Activated T-cell treated with anti-CD3 and anti-CD28 coated beads, Interleukin-2, amount 50 U/mL, for 4 hours (primary cell): ENCODE measurements at regions not wholly inside any gene's neighbourhood (a gene's known extent, or its start where the extent isn't known, plus 50 kb on each side); places are given as distances from the start of the nearest gene placed in this dataset.
"Not testable (repeated sequence)": the region's sequence is repeated elsewhere in the genome, so short reads cannot be mapped to it uniquely, and the experiment has no call there.

ENCODE experiments used
- ATAC-seq, 2 donors: fragments of 200-7000 bp; cut with Tn5 transposase; one replicate each; pipeline ENCODE4 v1.10.0; 2021
- DNase-seq: peaks from one replicate; pipeline ENCODE4 v3.0.0-alpha.2; 2020
- H3K27me3 Mint-ChIP-seq: one replicate; pipeline ENCODE4 v1.8.0; 2021; ENCODE audit warnings: low read depth, mixed read lengths
- H3K36me3 Mint-ChIP-seq: one replicate; pipeline ENCODE4 v1.8.0; 2022; ENCODE audit warnings: mixed read lengths; ENCODE audit not compliant: insufficient read depth
- H3K4me1 Mint-ChIP-seq: one replicate; pipeline ENCODE4 v1.8.0; 2021; ENCODE audit warnings: low read depth, mixed read lengths
- H3K4me3 Mint-ChIP-seq: one replicate; pipeline ENCODE4 v1.8.0; 2021; ENCODE audit warnings: mild to moderate bottlenecking, moderate library complexity, mixed read lengths
- H3K9me3 Mint-ChIP-seq: one replicate; pipeline ENCODE4 v1.8.0; 2021; ENCODE audit warnings: mixed read lengths

GRCh38 chr6:168186438-168186837 lies 107.4 kb upstream of the FRMD1 start:
- DNase-seq (no peak), ATAC-seq (no peak)
- H3K9me3 Mint-ChIP-seq: no peaks in the 10 kb centered on the region
- no peak overlapping the region for H3K4me3 Mint-ChIP-seq
- peaks cover 3% of the 10 kb centered on the region for H3K27me3 Mint-ChIP-seq
- no peaks in the 10 kb centered on the region for H3K36me3 Mint-ChIP-seq
- no peaks in the 10 kb centered on the region for H3K4me1 Mint-ChIP-seq

GRCh38 chr6:168186018-168186417 lies 107.0 kb upstream of the FRMD1 start:
- not testable (repeated sequence) for H3K27me3 Mint-ChIP-seq, DNase-seq, H3K4me3 Mint-ChIP-seq

GRCh38 chr6:168184701-168185100 lies 105.7 kb upstream of the FRMD1 start:
- Mint-ChIP-seq H3K4me1 (no peaks in the 10 kb centered on the region), H3K4me3 (no peak overlapping the region)

More at GRCh38 chr6:168186018-168186417, 107.0 kb upstream of the FRMD1 start:
- not testable (repeated sequence) for H3K9me3 Mint-ChIP-seq, ATAC-seq, H3K36me3 Mint-ChIP-seq, H3K4me1 Mint-ChIP-seq

GRCh38 chr6:168183613-168183970 lies 104.6 kb upstream of the FRMD1 start:
- no peak for DNase-seq
- Mint-ChIP-seq H3K9me3 (no peaks in the 10 kb centered on the region), H3K36me3 (no peaks in the 10 kb centered on the region), H3K4me1 (no peaks in the 10 kb centered on the region), H3K27me3 (no peaks in the 10 kb centered on the region), H3K4me3 (no peak overlapping the region)
- ATAC-seq: no peak

More at GRCh38 chr6:168184701-168185100, 105.7 kb upstream of the FRMD1 start:
- Mint-ChIP-seq H3K9me3 (no peaks in the 10 kb centered on the region), H3K27me3 (no peaks in the 10 kb centered on the region), H3K36me3 (no peaks in the 10 kb centered on the region)
- DNase-seq: no peak
- no peak for ATAC-seq

GRCh38 chr6:168182908-168183612 lies 104.0 kb upstream of the FRMD1 start:
- ATAC-seq: no peak
- Mint-ChIP-seq H3K4me1 (no peaks in the 10 kb centered on the region), H3K27me3 (no peaks in the 10 kb centered on the region), H3K4me3 (no peak overlapping the region), H3K9me3 (no peaks in the 10 kb centered on the region), H3K36me3 (no peaks in the 10 kb centered on the region)
- DNase-seq: no peak

GRCh38 chr6:168182366-168182765 lies 103.4 kb upstream of the FRMD1 start:
- ATAC-seq (no peak), DNase-seq (no peak)
- Mint-ChIP-seq H3K9me3 (no peaks in the 10 kb centered on the region), H3K36me3 (no peaks in the 10 kb centered on the region), H3K4me3 (no peak overlapping the region), H3K4me1 (no peaks in the 10 kb centered on the region), H3K27me3 (no peaks in the 10 kb centered on the region)

GRCh38 chr6:168181876-168182275 lies 102.9 kb upstream of the FRMD1 start:
- no peaks in the 10 kb centered on the region for H3K27me3 Mint-ChIP-seq
- no peak overlapping the region for H3K4me3 Mint-ChIP-seq

GRCh38 chr6:168181316-168181715 lies 102.3 kb upstream of the FRMD1 start:
- ATAC-seq (no peak), DNase-seq (no peak)
- Mint-ChIP-seq H3K9me3 (no peaks in the 10 kb centered on the region), H3K4me1 (no peaks in the 10 kb centered on the region), H3K36me3 (no peaks in the 10 kb centered on the region), H3K27me3 (no peaks in the 10 kb centered on the region), H3K4me3 (no peak overlapping the region)

More at GRCh38 chr6:168181876-168182275, 102.9 kb upstream of the FRMD1 start:
- Mint-ChIP-seq H3K36me3 (no peaks in the 10 kb centered on the region), H3K4me1 (no peaks in the 10 kb centered on the region), H3K9me3 (no peaks in the 10 kb centered on the region)
- DNase-seq (no peak), ATAC-seq (no peak)

GRCh38 chr6:168180548-168181011 lies 101.6 kb upstream of the FRMD1 start:
- H3K4me1 Mint-ChIP-seq: no peaks in the 10 kb centered on the region
- no peaks in the 10 kb centered on the region for H3K36me3 Mint-ChIP-seq
- no peaks in the 10 kb centered on the region for H3K9me3 Mint-ChIP-seq
- DNase-seq: no peak
- H3K4me3 Mint-ChIP-seq: no peak overlapping the region
- no peaks in the 10 kb centered on the region for H3K27me3 Mint-ChIP-seq
- ATAC-seq: no peak

GRCh38 chr6:168179702-168180382 lies 100.8 kb upstream of the FRMD1 start:
- H3K27me3 Mint-ChIP-seq: no peaks in the 10 kb centered on the region
- H3K9me3 Mint-ChIP-seq: no peaks in the 10 kb centered on the region
- H3K36me3 Mint-ChIP-seq: no peaks in the 10 kb centered on the region
- ATAC-seq (no peak), DNase-seq (no peak)
- H3K4me1 Mint-ChIP-seq: no peaks in the 10 kb centered on the region
- H3K4me3 Mint-ChIP-seq: no peak overlapping the region

- ATAC-seq: no peak
- DNase-seq: no peak
- H3K36me3 Mint-ChIP-seq: no peaks in the 10 kb centered on the region
- H3K9me3 Mint-ChIP-seq: no peaks in the 10 kb centered on the region
- H3K27me3 Mint-ChIP-seq: no peaks in the 10 kb centered on the region
- no peak overlapping the region for H3K4me3 Mint-ChIP-seq
- H3K4me1 Mint-ChIP-seq: no peaks in the 10 kb centered on the region
Measured at GRCh38 chr6:168179133-168179532, 100.1 kb upstream of the FRMD1 start.

GRCh38 chr6:168177103-168177891 lies 98.3 kb upstream of the FRMD1 start:
- Mint-ChIP-seq H3K9me3 (no peaks in the 10 kb centered on the region), H3K4me1 (no peaks in the 10 kb centered on the region), H3K27me3 (peaks cover 5% of the 10 kb centered on the region), H3K36me3 (no peaks in the 10 kb centered on the region), H3K4me3 (no peak overlapping the region)
- ATAC-seq: no peak
- no peak for DNase-seq

GRCh38 chr6:168171673-168172353 lies 92.8 kb upstream of the FRMD1 start:
- no peaks in the 10 kb centered on the region for H3K36me3 Mint-ChIP-seq
- DNase-seq (no peak), ATAC-seq (no peak)
- H3K27me3 Mint-ChIP-seq: peaks cover 5% of the 10 kb centered on the region
- H3K4me3 Mint-ChIP-seq: no peak overlapping the region
- no peaks in the 10 kb centered on the region for H3K4me1 Mint-ChIP-seq
- no peaks in the 10 kb centered on the region for H3K9me3 Mint-ChIP-seq
